NB4 (cell line): ENCODE measurements at regions not wholly inside any gene's neighbourhood (a gene's known extent, or its start where the extent isn't known, plus 50 kb on each side); places are given as distances from the start of the nearest gene placed in this dataset.

Experiments
- CTCF ChIP-seq: IDR thresholded peaks from one replicate; pipeline ENCODE4 v1.5.1; 2012; ENCODE audit warnings: low read depth, low read length
- MYC ChIP-seq: IDR thresholded peaks from 2 replicates; pipeline ENCODE4 v1.6.1; 2011; ENCODE audit warnings: low read depth, low read length
- POLR2A ChIP-seq: IDR thresholded peaks from 2 replicates; pipeline ENCODE4 v1.6.1; 2011; ENCODE audit warnings: mild to moderate bottlenecking; ENCODE audit not compliant: insufficient read length; ENCODE audit errors: extremely low read depth

GRCh38 chr5:60340965-60341471 is 358.9 kb downstream of the DEPDC1B start:
- no peak for TF ChIP-seq MYC
- no peak for TF ChIP-seq CTCF
- no peak for TF ChIP-seq POLR2A
